Upper lobe of left lung (tissue), 6 donors: ENCODE measurements at regions not wholly inside any gene's neighbourhood (a gene's known extent, or its start where the extent isn't known, plus 50 kb on each side); places are given as distances from the start of the nearest gene placed in this dataset.
A peak's percentile ranks its signal among the peaks of the same experiment; 100 is the strongest.
"Not testable (repeated sequence)": the region's sequence is repeated elsewhere in the genome, so short reads cannot be mapped to it uniquely, and the experiment has no call there.

Experiments used
- ATAC-seq, 2 donors: fragments of 200-7000 bp; cut with Tn5 transposase; one replicate each; pipeline ENCODE4 v1.9.1; 2022; ENCODE audit warnings: mild to moderate bottlenecking in 2 of 2, moderate library complexity in 2 of 2; ENCODE audit not compliant: low FRiP score in 2 of 2
- DNase-seq, 2 donors: peaks; one replicate each; pipeline ENCODE4 v3.0.0-alpha.2; 2019 to 2020
- H3K27ac ChIP-seq, 4 donors: fragments of 200-600 bp; sonication (generic); one replicate each; pipeline ENCODE4 v1.5.1; 2016 to 2019
- H3K27me3 ChIP-seq, 4 donors: fragments of 200-600 bp; sonication (generic); one replicate each; pipeline ENCODE4 v1.5.1; 2017 to 2019
- H3K36me3 ChIP-seq, 4 donors: fragments of 200-600 bp; sonication (generic); one replicate each; pipeline ENCODE4 v1.5.1; 2016 to 2019
- H3K4me1 ChIP-seq, 4 donors: fragments of 200-600 bp; sonication (generic); one replicate each; pipeline ENCODE4 v1.5.1; 2018 to 2019
- H3K4me3 ChIP-seq, 4 donors: fragments of 200-600 bp; sonication (generic); one replicate each; pipeline ENCODE4 v1.5.1; 2017 to 2019; ENCODE audit warnings: mild to moderate bottlenecking in 2 of 4, moderate library complexity in 1 of 4
- H3K9me3 ChIP-seq, 4 donors: fragments of 200-600 bp; sonication (generic); one replicate each; pipeline ENCODE4 v1.5.1; 2018 to 2019
- CTCF ChIP-seq, 6 experiments: fragments of 450-650 bp in 4 of 6; fragments of 200-600 bp in 2 of 6; sonication (generic) in 2 of 6; IDR thresholded peaks; one replicate each; pipeline ENCODE4 v1.5.1; 2016 to 2019; ENCODE audit warnings: antibody characterized with exemption in 6 of 6
- EP300 ChIP-seq, 4 donors: sonication (generic); formaldehyde crosslinking; IDR thresholded peaks; one replicate each; pipeline ENCODE4 v1.5.1; 2017; ENCODE audit warnings: antibody characterized with exemption in 4 of 4, control low read depth in 2 of 4
- POLR2A ChIP-seq, 4 donors: fragments of 450-650 bp; IDR thresholded peaks; one replicate each; pipeline ENCODE4 v1.5.1; 2016 to 2017; ENCODE audit warnings: antibody characterized with exemption in 4 of 4, mild to moderate bottlenecking in 2 of 4
- POLR2AphosphoS5 ChIP-seq, 2 donors: sonication (generic); formaldehyde crosslinking; IDR thresholded peaks; one replicate each; pipeline ENCODE4 v1.5.1; 2017; ENCODE audit warnings: antibody characterized with exemption in 2 of 2
- WGBS, 2 donors: methylation state at CpG; one replicate each; pipeline ENCODE4 v1.1.5; 2017 to 2018; 5-methylcytosine and 5-hydroxymethylcytosine counted together
- donor health status: DM: no; HTN: no; CAD: no; lungs with moderate emphysema.
- donor health status: DM: no; HTN: yes; CAD: no; lungs with severe emphysema.

GRCh38 chr2:54052825-54053718, 62.3 kb upstream of the ACYP2 start:
- DNase-seq, result no peak
- Histone ChIP-seq H3K4me1 (peaks cover 0 to 9% (median 4%) of the 10 kb centered on the region in 4 donors), H3K27ac (peak overlapping the region in 1 of 4 donors; percentile 4), H3K4me3 (no peak overlapping the region), H3K9me3 (no peaks in the 10 kb centered on the region), H3K27me3 (no peaks in the 10 kb centered on the region), H3K36me3 (peaks cover 0 to 11% (median 0%) of the 10 kb centered on the region in 4 donors)
- 93 to 94% methylated on average over 3 to 4 of the region's 4 CpGs for WGBS, 2 donors
- peak; percentile 14 to 75 for ATAC-seq
- TF ChIP-seq POLR2A (IDR thresholded peaks at IDR 0.05), result no peak
- TF ChIP-seq POLR2AphosphoS5 (IDR thresholded peaks at IDR 0.05), result no peak
- TF ChIP-seq CTCF (IDR thresholded peaks at IDR 0.05), result no peak
- TF ChIP-seq EP300 (IDR thresholded peaks at IDR 0.05), result no peak

GRCh38 chr2:54050445-54050844, 65.0 kb upstream of the ACYP2 start:
- Histone ChIP-seq H3K27ac (no peak overlapping the region), H3K9me3 (peaks cover 0 to 3% (median 0%) of the 10 kb centered on the region in 4 donors), H3K4me3 (no peak overlapping the region), H3K4me1 (peaks cover 0 to 11% (median 5%) of the 10 kb centered on the region in 4 donors), H3K36me3 (peaks cover 0 to 11% (median 0%) of the 10 kb centered on the region in 4 donors), H3K27me3 (no peaks in the 10 kb centered on the region)
- 98 to 100% methylated on average over 2 of the region's 2 CpGs for WGBS, 2 donors
- TF ChIP-seq POLR2AphosphoS5 (IDR thresholded peaks at IDR 0.05), result no peak
- no peak for TF ChIP-seq EP300 (IDR thresholded peaks at IDR 0.05)
- no peak for DNase-seq
- ATAC-seq, result no peak

DNA sequence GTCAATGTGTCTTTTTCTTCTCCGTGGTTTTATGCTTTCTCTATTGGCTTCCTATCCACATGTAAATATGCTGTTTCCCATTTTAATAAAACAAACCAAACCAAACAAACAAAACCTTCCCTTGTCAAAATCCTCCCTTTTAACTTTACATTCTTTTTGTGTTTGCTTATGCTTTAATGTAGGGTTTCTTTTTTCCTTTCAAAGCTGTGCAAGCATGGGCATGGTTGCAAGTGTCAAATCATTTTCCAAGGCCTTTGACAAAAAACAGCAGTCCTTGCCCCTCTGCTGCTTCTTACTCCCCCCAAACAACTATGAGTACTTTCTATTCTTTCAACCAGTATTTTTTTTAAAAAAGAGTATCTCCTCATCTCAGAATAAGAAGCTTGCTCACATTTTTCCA, 66.0 kb upstream of the ACYP2 start:
- Histone ChIP-seq H3K27me3 (no peaks in the 10 kb centered on the region), H3K36me3 (peaks cover 0 to 11% (median 0%) of the 10 kb centered on the region in 4 donors), H3K4me3 (no peak overlapping the region), H3K9me3 (peaks cover 0 to 5% (median 0%) of the 10 kb centered on the region in 4 donors), H3K4me1 (peaks cover 0 to 11% (median 2%) of the 10 kb centered on the region in 4 donors), H3K27ac (no peak overlapping the region)
- DNase-seq (no peak), ATAC-seq (no peak)
- 49 to 58% methylated on average over 1 of the region's 1 CpG for WGBS, 2 donors
- TF ChIP-seq EP300 (IDR thresholded peaks at IDR 0.05), result no peak

- peaks cover 0 to 11% (median 2%) of the 10 kb centered on the region in 4 donors for H3K4me1 ChIP-seq
- peaks cover 0 to 11% (median 0%) of the 10 kb centered on the region in 4 donors for H3K36me3 ChIP-seq
- not testable (repeated sequence) for DNase-seq, ATAC-seq, H3K27ac ChIP-seq, H3K9me3 ChIP-seq, H3K27me3 ChIP-seq, H3K4me3 ChIP-seq
- 84 to 88% methylated on average over 7 of the region's 7 CpGs for WGBS, 2 donors
Measured at GRCh38 chr2:54048896-54049295, 66.5 kb upstream of the ACYP2 start.

DNA sequence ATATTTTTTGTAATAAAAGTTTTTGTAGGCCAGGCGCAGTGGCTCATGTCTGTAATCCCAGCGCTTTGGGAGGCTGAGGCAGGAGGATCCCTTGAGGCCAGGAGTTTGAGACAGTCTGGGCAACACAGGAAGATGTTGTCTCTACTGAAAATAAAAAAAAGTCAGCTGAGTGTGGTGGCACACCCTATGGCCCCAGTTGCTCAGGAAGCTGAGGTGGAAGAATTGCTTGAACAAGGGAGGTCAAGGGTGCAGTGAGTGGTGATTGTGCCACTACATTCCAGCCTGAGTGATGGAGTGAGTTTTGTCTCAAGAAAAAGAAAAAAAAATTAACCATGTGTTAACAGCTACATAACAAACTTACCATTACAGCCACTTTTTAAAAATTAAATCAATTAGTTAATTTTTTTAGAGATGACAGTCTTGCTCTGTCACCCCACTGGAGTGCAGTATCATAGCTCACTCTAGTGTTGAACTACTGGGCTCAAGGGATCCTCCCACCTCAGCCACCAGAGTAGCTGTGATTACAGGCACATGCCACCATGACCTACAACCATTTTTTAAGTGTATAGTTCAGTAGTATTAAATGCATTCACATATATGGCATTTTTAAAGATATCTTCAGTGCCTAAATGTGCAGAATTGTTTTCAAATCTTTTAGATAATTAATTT, 67.2 kb upstream of the ACYP2 start:
- no peak for DNase-seq
- H3K27me3 ChIP-seq, result no peaks in the 10 kb centered on the region
- peaks cover 0 to 5% (median 0%) of the 10 kb centered on the region in 4 donors for H3K9me3 ChIP-seq
- TF ChIP-seq POLR2AphosphoS5 (IDR thresholded peaks at IDR 0.05) (no peak), POLR2A (IDR thresholded peaks at IDR 0.05) (no peak)
- ATAC-seq, result peak in 1 of 2 donors; percentile 21
- WGBS, 2 donors, result 96 to 100% methylated on average over 2 of the region's 2 CpGs
- H3K27ac ChIP-seq, result no peak overlapping the region
- no peak overlapping the region for H3K4me3 ChIP-seq
- H3K36me3 ChIP-seq, result peaks cover 0 to 11% (median 0%) of the 10 kb centered on the region in 4 donors
- peaks cover 0 to 11% (median 2%) of the 10 kb centered on the region in 4 donors for H3K4me1 ChIP-seq

GRCh38 chr2:54047658-54048057, 67.8 kb upstream of the ACYP2 start:
- no peak overlapping the region for H3K27ac ChIP-seq
- ATAC-seq (no peak), DNase-seq (no peak)
- H3K4me1 ChIP-seq, result peaks cover 0 to 11% (median 2%) of the 10 kb centered on the region in 4 donors
- H3K27me3 ChIP-seq, result no peaks in the 10 kb centered on the region
- H3K4me3 ChIP-seq, result no peak overlapping the region
- H3K9me3 ChIP-seq, result peaks cover 0 to 5% (median 0%) of the 10 kb centered on the region in 4 donors
- peaks cover 0 to 7% (median 0%) of the 10 kb centered on the region in 4 donors for H3K36me3 ChIP-seq
- TF ChIP-seq EP300 (IDR thresholded peaks at IDR 0.05) (no peak), POLR2AphosphoS5 (IDR thresholded peaks at IDR 0.05) (no peak)
- WGBS, 2 donors, result 75 to 93% methylated on average over 3 of the region's 3 CpGs

DNA sequence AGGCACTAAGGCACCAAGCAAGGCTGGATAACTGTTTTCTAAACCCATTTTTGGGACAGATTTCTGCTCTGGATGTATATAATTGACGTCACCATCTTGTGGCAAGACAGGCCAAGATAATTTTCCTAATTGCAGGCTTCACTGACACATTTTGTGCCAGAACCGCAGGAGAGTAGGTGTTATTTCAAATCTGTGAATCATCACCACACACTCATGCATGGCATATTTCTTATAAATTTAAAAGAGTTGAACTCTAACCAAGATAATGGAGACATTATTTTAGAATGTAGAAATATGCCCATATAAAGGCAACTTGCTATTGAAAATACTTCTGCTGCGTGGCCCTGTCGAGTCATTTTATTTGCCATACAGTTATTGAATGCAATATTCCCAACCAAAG, 68.3 kb upstream of the ACYP2 start:
- no peak overlapping the region for H3K4me3 ChIP-seq
- H3K27ac ChIP-seq, result no peak overlapping the region
- no peak for ATAC-seq
- TF ChIP-seq POLR2A (IDR thresholded peaks at IDR 0.05) (no peak), POLR2AphosphoS5 (IDR thresholded peaks at IDR 0.05) (no peak)
- peaks cover 0 to 7% (median 0%) of the 10 kb centered on the region in 4 donors for H3K36me3 ChIP-seq
- H3K9me3 ChIP-seq, result peaks cover 0 to 5% (median 0%) of the 10 kb centered on the region in 4 donors
- no peak for DNase-seq
- 85 to 94% methylated on average over 4 of the region's 4 CpGs for WGBS, 2 donors
- no peaks in the 10 kb centered on the region for H3K27me3 ChIP-seq
- peaks cover 0 to 11% (median 2%) of the 10 kb centered on the region in 4 donors for H3K4me1 ChIP-seq
